Upper lobe of left lung (tissue), 6 donors: ENCODE measurements at regions not wholly inside any gene's neighbourhood (a gene's known extent, or its start where the extent isn't known, plus 50 kb on each side); places are given as distances from the start of the nearest gene placed in this dataset.

Source experiments
- ATAC-seq, 2 donors: fragments of 200-7000 bp; cut with Tn5 transposase; one replicate each; pipeline ENCODE4 v1.9.1; 2022; ENCODE audit warnings: mild to moderate bottlenecking in 2 of 2, moderate library complexity in 2 of 2; ENCODE audit not compliant: low FRiP score in 2 of 2
- DNase-seq, 2 donors: peaks; one replicate each; pipeline ENCODE4 v3.0.0-alpha.2; 2019 to 2020
- H3K27ac ChIP-seq, 4 donors: fragments of 200-600 bp; sonication (generic); one replicate each; pipeline ENCODE4 v1.5.1; 2016 to 2019
- H3K27me3 ChIP-seq, 4 donors: fragments of 200-600 bp; sonication (generic); one replicate each; pipeline ENCODE4 v1.5.1; 2017 to 2019
- H3K36me3 ChIP-seq, 4 donors: fragments of 200-600 bp; sonication (generic); one replicate each; pipeline ENCODE4 v1.5.1; 2016 to 2019
- H3K4me1 ChIP-seq, 4 donors: fragments of 200-600 bp; sonication (generic); one replicate each; pipeline ENCODE4 v1.5.1; 2018 to 2019
- H3K4me3 ChIP-seq, 4 donors: fragments of 200-600 bp; sonication (generic); one replicate each; pipeline ENCODE4 v1.5.1; 2017 to 2019; ENCODE audit warnings: mild to moderate bottlenecking in 2 of 4, moderate library complexity in 1 of 4
- H3K9me3 ChIP-seq, 4 donors: fragments of 200-600 bp; sonication (generic); one replicate each; pipeline ENCODE4 v1.5.1; 2018 to 2019
- EP300 ChIP-seq, 4 donors: sonication (generic); formaldehyde crosslinking; IDR thresholded peaks; one replicate each; pipeline ENCODE4 v1.5.1; 2017; ENCODE audit warnings: antibody characterized with exemption in 4 of 4, control low read depth in 2 of 4
- POLR2A ChIP-seq, 4 donors: fragments of 450-650 bp; IDR thresholded peaks; one replicate each; pipeline ENCODE4 v1.5.1; 2016 to 2017; ENCODE audit warnings: antibody characterized with exemption in 4 of 4, mild to moderate bottlenecking in 2 of 4
- POLR2AphosphoS5 ChIP-seq, 2 donors: sonication (generic); formaldehyde crosslinking; IDR thresholded peaks; one replicate each; pipeline ENCODE4 v1.5.1; 2017; ENCODE audit warnings: antibody characterized with exemption in 2 of 2
- WGBS, 2 donors: methylation state at CpG; one replicate each; pipeline ENCODE4 v1.1.5; 2017 to 2018; 5-methylcytosine and 5-hydroxymethylcytosine counted together
- TF ChIP-seq, protein P1 (sequence below), 6 experiments: fragments of 450-650 bp in 4 of 6; fragments of 200-600 bp in 2 of 6; sonication (generic) in 2 of 6; IDR thresholded peaks; one replicate each; pipeline ENCODE4 v1.5.1; 2016 to 2019; ENCODE audit warnings: antibody characterized with exemption in 6 of 6
- donor health status: DM: no; HTN: no; CAD: no; lungs with moderate emphysema.
- donor health status: DM: no; HTN: yes; CAD: no; lungs with severe emphysema.

DNA sequence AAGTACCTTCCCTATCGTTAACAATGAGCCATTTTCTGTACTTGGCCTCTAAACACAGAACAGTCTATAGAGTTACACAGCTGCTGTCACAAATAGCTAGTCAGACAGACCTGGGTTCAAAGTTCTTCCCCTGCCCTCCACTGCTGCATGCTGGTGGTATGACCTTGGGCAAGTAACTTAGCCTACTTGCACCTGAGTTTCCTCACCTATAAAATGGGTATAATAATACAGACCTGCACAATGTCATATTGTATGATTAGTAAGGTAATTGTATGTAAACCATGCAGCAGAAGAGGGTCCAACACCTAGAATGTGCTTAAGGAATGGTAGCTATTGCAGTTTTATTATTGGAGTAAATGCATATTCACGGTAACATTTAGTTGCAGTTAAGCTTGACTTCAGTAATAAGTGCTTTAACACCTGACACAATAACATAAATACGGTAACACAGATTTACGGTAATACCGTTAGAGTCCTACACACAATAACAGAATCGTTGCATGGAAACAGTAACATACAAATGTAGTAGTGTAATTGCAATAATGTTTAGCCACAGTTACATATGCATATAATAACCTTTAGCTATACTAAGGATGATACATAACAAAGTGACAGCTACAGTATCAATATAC is 193.3 kb upstream of the CSF3R start:
- H3K27me3 ChIP-seq = no peaks in the 10 kb centered on the region
- ATAC-seq = no peak
- DNase-seq = no peak
- no peaks in the 10 kb centered on the region for H3K4me1 ChIP-seq
- no peak for TF ChIP-seq POLR2A (IDR thresholded peaks at IDR 0.05)
- TF ChIP-seq EP300 (IDR thresholded peaks at IDR 0.05) = no peak
- TF ChIP-seq POLR2AphosphoS5 (IDR thresholded peaks at IDR 0.05) = no peak
- TF ChIP-seq, protein P1, sequence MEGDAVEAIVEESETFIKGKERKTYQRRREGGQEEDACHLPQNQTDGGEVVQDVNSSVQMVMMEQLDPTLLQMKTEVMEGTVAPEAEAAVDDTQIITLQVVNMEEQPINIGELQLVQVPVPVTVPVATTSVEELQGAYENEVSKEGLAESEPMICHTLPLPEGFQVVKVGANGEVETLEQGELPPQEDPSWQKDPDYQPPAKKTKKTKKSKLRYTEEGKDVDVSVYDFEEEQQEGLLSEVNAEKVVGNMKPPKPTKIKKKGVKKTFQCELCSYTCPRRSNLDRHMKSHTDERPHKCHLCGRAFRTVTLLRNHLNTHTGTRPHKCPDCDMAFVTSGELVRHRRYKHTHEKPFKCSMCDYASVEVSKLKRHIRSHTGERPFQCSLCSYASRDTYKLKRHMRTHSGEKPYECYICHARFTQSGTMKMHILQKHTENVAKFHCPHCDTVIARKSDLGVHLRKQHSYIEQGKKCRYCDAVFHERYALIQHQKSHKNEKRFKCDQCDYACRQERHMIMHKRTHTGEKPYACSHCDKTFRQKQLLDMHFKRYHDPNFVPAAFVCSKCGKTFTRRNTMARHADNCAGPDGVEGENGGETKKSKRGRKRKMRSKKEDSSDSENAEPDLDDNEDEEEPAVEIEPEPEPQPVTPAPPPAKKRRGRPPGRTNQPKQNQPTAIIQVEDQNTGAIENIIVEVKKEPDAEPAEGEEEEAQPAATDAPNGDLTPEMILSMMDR (IDR thresholded peaks at IDR 0.05) = no peak
- WGBS, 2 donors = 91 to 95% methylated on average over 6 of the region's 6 CpGs
- no peak overlapping the region for H3K4me3 ChIP-seq
- H3K9me3 ChIP-seq = no peaks in the 10 kb centered on the region
- H3K27ac ChIP-seq = no peak overlapping the region
- no peaks in the 10 kb centered on the region for H3K36me3 ChIP-seq

DNA sequence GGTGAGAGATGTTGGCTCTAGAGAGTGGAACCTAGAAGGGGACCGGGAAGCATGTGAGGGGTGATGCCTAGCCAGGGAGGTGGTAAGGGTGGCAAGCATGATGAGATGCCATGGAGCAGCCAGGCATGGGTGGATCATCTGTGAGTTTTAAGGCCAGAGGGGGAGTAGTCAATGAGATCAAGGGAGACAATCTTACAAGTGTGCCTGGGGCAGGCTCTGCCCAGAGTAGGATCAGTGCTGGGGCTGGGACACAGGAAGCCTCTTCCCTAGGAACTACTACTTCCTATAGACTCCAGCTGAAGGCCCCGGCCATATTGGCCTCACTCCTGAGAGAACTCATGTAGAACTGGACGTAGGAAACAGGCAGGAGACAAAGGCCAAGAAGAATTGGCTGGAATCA is 192.4 kb upstream of the CSF3R start:
- H3K9me3 ChIP-seq = no peaks in the 10 kb centered on the region
- TF ChIP-seq POLR2AphosphoS5 (IDR thresholded peaks at IDR 0.05) = no peak
- no peak for TF ChIP-seq POLR2A (IDR thresholded peaks at IDR 0.05)
- TF ChIP-seq, protein P1 (IDR thresholded peaks at IDR 0.05) = no peak
- TF ChIP-seq EP300 (IDR thresholded peaks at IDR 0.05) = no peak
- no peak overlapping the region for H3K4me3 ChIP-seq
- H3K27ac ChIP-seq = no peak overlapping the region
- H3K36me3 ChIP-seq = no peaks in the 10 kb centered on the region
- no peaks in the 10 kb centered on the region for H3K4me1 ChIP-seq
- DNase-seq (no peak), ATAC-seq (no peak)
- no peaks in the 10 kb centered on the region for H3K27me3 ChIP-seq
- WGBS, 2 donors = 68 to 72% methylated on average over 3 of the region's 3 CpGs

DNA sequence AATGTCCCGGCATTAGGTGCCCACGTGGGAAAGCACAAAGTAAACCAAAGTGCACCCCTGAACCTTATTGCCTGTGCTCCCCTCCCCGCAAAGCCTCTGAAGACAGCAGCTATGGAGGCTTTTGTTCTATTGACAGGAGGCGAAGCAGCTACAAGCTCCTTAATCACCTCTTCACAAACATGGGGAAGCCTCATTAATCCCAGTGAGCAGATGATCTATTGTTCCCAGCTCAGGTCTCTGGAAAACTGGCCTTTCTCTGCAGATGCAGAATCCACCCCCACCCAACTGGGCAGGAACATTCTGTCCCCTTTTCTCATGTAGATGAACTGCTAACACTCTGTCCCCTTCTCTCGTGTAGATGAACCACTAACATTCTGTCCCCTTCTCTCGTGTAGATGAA is 190.5 kb upstream of the CSF3R start:
- no peak for DNase-seq
- no peaks in the 10 kb centered on the region for H3K27me3 ChIP-seq
- 35 to 36% methylated on average over 6 of the region's 6 CpGs for WGBS, 2 donors
- H3K27ac ChIP-seq = no peak overlapping the region
- no peaks in the 10 kb centered on the region for H3K36me3 ChIP-seq
- no peaks in the 10 kb centered on the region for H3K9me3 ChIP-seq
- ATAC-seq = no peak
- no peak for TF ChIP-seq EP300 (IDR thresholded peaks at IDR 0.05)
- TF ChIP-seq POLR2AphosphoS5 (IDR thresholded peaks at IDR 0.05) = no peak
- TF ChIP-seq, protein P1 (IDR thresholded peaks at IDR 0.05) = no peak
- no peak for TF ChIP-seq POLR2A (IDR thresholded peaks at IDR 0.05)
- H3K4me1 ChIP-seq = no peaks in the 10 kb centered on the region
- no peak overlapping the region for H3K4me3 ChIP-seq

GRCh38 chr1:36669262-36669661 is 186.5 kb upstream of the CSF3R start:
- no peak for ATAC-seq

More at GRCh38 chr1:36669262-36669661, 186.5 kb upstream of the CSF3R start:
- no peak overlapping the region for H3K4me3 ChIP-seq
- H3K27ac ChIP-seq = no peak overlapping the region
- H3K4me1 ChIP-seq = no peaks in the 10 kb centered on the region
- H3K9me3 ChIP-seq = no peaks in the 10 kb centered on the region
- TF ChIP-seq POLR2A (IDR thresholded peaks at IDR 0.05) = no peak
- TF ChIP-seq POLR2AphosphoS5 (IDR thresholded peaks at IDR 0.05) = no peak
- TF ChIP-seq, protein P1 (IDR thresholded peaks at IDR 0.05) = no peak
- no peak for TF ChIP-seq EP300 (IDR thresholded peaks at IDR 0.05)
- WGBS, 2 donors = 59 to 66% methylated on average over 6 to 9 of the region's 9 CpGs
- H3K36me3 ChIP-seq = no peaks in the 10 kb centered on the region
- DNase-seq = no peak
- H3K27me3 ChIP-seq = no peaks in the 10 kb centered on the region
